Ovary (tissue), 7 donors: ENCODE measurements at regions not wholly inside any gene's neighbourhood (a gene's known extent, or its start where the extent isn't known, plus 50 kb on each side); places are given as distances from the start of the nearest gene placed in this dataset.

Experiments
- DNase-seq, 5 donors: peaks; one replicate each; pipeline ENCODE4 v3.0.0-alpha.2; 2019 to 2020
- H3K27ac ChIP-seq, 2 donors: fragments of 200-600 bp; one replicate each; pipeline versions ENCODE4 v1.5.1 to v1.8.0; 2019 to 2022
- H3K27me3 ChIP-seq: fragments of 200-600 bp; one replicate; pipeline ENCODE4 v1.8.0; 2022
- H3K36me3 ChIP-seq: fragments of 200-600 bp; sonication (generic); one replicate; pipeline ENCODE4 v1.5.1; 2019
- H3K4me1 ChIP-seq: one replicate; pipeline ENCODE4 v1.8.1; 2013; ENCODE audit warnings: mild to moderate bottlenecking, moderate library complexity; ENCODE audit not compliant: insufficient read depth
- H3K4me3 ChIP-seq: fragments of 200-600 bp; sonication (generic); one replicate; pipeline ENCODE4 v1.5.1; 2017
- H3K9me3 ChIP-seq, 2 donors: fragments of 200-600 bp in 1 of 2; sonication (generic) in 1 of 2; one replicate each; pipeline versions ENCODE4 v1.5.1 to v1.8.1; 2013 to 2019; ENCODE audit warnings: mild to moderate bottlenecking in 1 of 2, moderate library complexity in 1 of 2
- CTCF ChIP-seq, 3 donors: fragments of 450-650 bp in 2 of 3; fragments of 200-600 bp in 1 of 3; IDR thresholded peaks; one replicate each; pipeline versions ENCODE4 v1.5.1 to v1.8.0; 2016 to 2022; ENCODE audit warnings: antibody characterized with exemption in 3 of 3, mild to moderate bottlenecking in 1 of 3
- EP300 ChIP-seq: sonication (generic); formaldehyde crosslinking; IDR thresholded peaks from one replicate; pipeline ENCODE4 v1.6.1; 2017; ENCODE audit warnings: antibody characterized with exemption
- POLR2A ChIP-seq: fragments of 450-650 bp; IDR thresholded peaks from one replicate; pipeline ENCODE4 v1.6.1; 2017; ENCODE audit warnings: antibody characterized with exemption, mild to moderate bottlenecking, moderate library complexity
- WGBS, 3 donors: extraction: QIAGEN DNeasy Blood & Tissue Kit in 1 of 3; methylation state at CpG; one replicate each; pipeline versions ENCODE4 v1.1.5 to v1.1.7; 2013 to 2017; 5-methylcytosine and 5-hydroxymethylcytosine counted together
- intact Hi-C, 4 donors: fragments of 100-400 bp; cut with DNase I; formaldehyde crosslinking; loops; one replicate each; pipeline versions ENCODE4 v1.11.0 to v1.15.1; 2022 to 2023
- donor health status: DM: no; HTN: no; CAD: no; lungs with moderate emphysema.
- donor health status: DM: no; HTN: no; CAD: no.
- donor health status: Bipolar disorder and iron deficiency.
- donor health status: DM: no; HTN: no; CAD: no.
- donor health status: DM: yes; HTN: yes; CAD: no.

DNA sequence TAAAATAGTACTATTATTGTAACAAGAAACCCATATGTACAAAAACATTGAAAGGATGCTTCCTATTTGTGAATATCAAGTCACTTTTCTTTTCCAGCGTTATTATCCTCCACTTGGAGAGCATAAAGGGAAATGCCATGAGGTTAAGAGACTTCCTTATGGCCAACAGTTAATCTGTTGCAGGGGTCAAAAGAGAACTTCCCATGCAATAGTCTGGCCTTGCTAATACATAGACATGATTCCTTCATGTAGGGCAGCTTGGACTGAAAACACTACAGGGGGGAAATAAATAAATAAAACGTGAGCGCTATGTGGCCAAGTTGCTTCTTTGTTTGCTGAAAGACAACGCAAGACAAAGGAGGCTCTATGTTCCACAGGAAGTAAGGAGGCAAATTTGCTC is 269.1 kb upstream of the EDNRB start:
- no peak for DNase-seq
- H3K27me3 ChIP-seq: no peaks in the 10 kb centered on the region
- no peak overlapping the region for H3K4me3 ChIP-seq
- H3K9me3 ChIP-seq: no peaks in the 10 kb centered on the region
- WGBS, 3 donors: 77 to 83% (median 80%) methylated on average over 4 of the region's 4 CpGs
- intact Hi-C loops: no loop called here
- no peak overlapping the region for H3K27ac ChIP-seq
- TF ChIP-seq CTCF (IDR thresholded peaks at IDR 0.05): no peak
- no peak for TF ChIP-seq POLR2A
- TF ChIP-seq EP300: no peak
- no peaks in the 10 kb centered on the region for H3K36me3 ChIP-seq
- H3K4me1 ChIP-seq: no peaks in the 10 kb centered on the region

DNA sequence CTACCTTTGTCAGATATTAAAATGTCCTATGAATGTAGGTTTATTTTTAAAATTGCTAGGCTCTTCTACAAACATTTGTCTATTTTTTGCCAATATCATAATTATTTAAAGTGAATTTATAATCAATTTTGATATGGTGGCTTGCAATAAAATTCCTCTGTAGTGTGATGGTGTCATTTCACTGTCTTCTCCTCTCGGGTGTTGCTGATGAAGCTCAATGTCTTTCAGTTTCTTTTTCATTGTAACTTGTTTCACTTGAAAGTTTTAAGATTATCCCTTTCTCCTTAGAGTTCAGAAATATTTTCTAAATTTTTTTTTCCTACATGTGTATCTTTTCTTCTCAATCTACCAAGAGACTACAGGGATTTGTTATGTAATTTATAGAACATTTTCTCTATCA is 267.1 kb upstream of the EDNRB start:
- 78 to 81% (median 81%) methylated on average over 1 of the region's 1 CpG for WGBS, 3 donors
- Histone ChIP-seq H3K36me3 (no peaks in the 10 kb centered on the region), H3K9me3 (no peaks in the 10 kb centered on the region), H3K4me3 (no peak overlapping the region), H3K27ac (no peak overlapping the region), H3K27me3 (no peaks in the 10 kb centered on the region), H3K4me1 (no peaks in the 10 kb centered on the region)
- TF ChIP-seq POLR2A: no peak
- TF ChIP-seq CTCF (IDR thresholded peaks at IDR 0.05): no peak
- TF ChIP-seq EP300: no peak
- intact Hi-C loops: no loop called here
- no peak for DNase-seq

- 50 to 58% (median 52%) methylated on average over 2 of the region's 2 CpGs for WGBS, 3 donors
- no peaks in the 10 kb centered on the region for H3K27me3 ChIP-seq
- TF ChIP-seq EP300 (no peak), CTCF (IDR thresholded peaks at IDR 0.05) (no peak), POLR2A (no peak)
- no peaks in the 10 kb centered on the region for H3K9me3 ChIP-seq
- no peaks in the 10 kb centered on the region for H3K4me1 ChIP-seq
- no peak overlapping the region for H3K4me3 ChIP-seq
- no peak for DNase-seq
- no peak overlapping the region for H3K27ac ChIP-seq
- no peaks in the 10 kb centered on the region for H3K36me3 ChIP-seq
- intact Hi-C loops: no loop called here
Observed at GRCh38 chr13:78183732-78184131, 265.1 kb upstream of the EDNRB start.

GRCh38 chr13:78182813-78183212 is 264.2 kb upstream of the EDNRB start:
- TF ChIP-seq POLR2A (no peak), EP300 (no peak), CTCF (IDR thresholded peaks at IDR 0.05) (no peak)
- no peaks in the 10 kb centered on the region for H3K36me3 ChIP-seq
- H3K27me3 ChIP-seq: no peaks in the 10 kb centered on the region
- no peak overlapping the region for H3K27ac ChIP-seq
- DNase-seq: no peak
- no peak overlapping the region for H3K4me3 ChIP-seq
- intact Hi-C loops: no loop called here
- WGBS, 3 donors: 49 to 64% (median 59%) methylated on average over 2 of the region's 2 CpGs
- H3K9me3 ChIP-seq: no peaks in the 10 kb centered on the region
- H3K4me1 ChIP-seq: no peaks in the 10 kb centered on the region

- 86 to 95% (median 88%) methylated on average over 1 of the region's 1 CpG for WGBS, 3 donors
- no peaks in the 10 kb centered on the region for H3K4me1 ChIP-seq
- intact Hi-C loops: no loop called here
- no peaks in the 10 kb centered on the region for H3K27me3 ChIP-seq
- no peaks in the 10 kb centered on the region for H3K36me3 ChIP-seq
- no peak overlapping the region for H3K4me3 ChIP-seq
- no peaks in the 10 kb centered on the region for H3K9me3 ChIP-seq
- H3K27ac ChIP-seq: no peak overlapping the region
- no peak for TF ChIP-seq EP300
- TF ChIP-seq POLR2A: no peak
- no peak for TF ChIP-seq CTCF (IDR thresholded peaks at IDR 0.05)
- DNase-seq: no peak
Observed at GRCh38 chr13:78177306-78177705, 258.7 kb upstream of the EDNRB start.
